ENCODE measurements at regions not wholly inside any gene's neighbourhood (a gene's known extent, or its start where the extent isn't known, plus 50 kb on each side); places are given as distances from the start of the nearest gene placed in this dataset.

- no peaks in the 10 kb centered on the region for H3K79me2 ChIP-seq
- TF ChIP-seq CTCF (IDR thresholded peaks at IDR 0.05; ENCODE audit: poor library complexity) = no peak
- H3K4me3 ChIP-seq = no peak overlapping the region
- H3K36me3 ChIP-seq (replicated peaks; ENCODE audit: insufficient read depth, low read depth) = no peaks in the 10 kb centered on the region
- no peaks in the 10 kb centered on the region for H3K9me3 ChIP-seq (ENCODE audit: low read depth)
- no peaks in the 10 kb centered on the region for H3K9me2 ChIP-seq (replicated peaks; ENCODE audit: insufficient read depth)
- no peak for DNase-seq (ENCODE audit: low spot score)
- H2AFZ ChIP-seq = no peak overlapping the region
- H3K27ac ChIP-seq = peak overlapping the region; percentile 4
- WGBS (ENCODE audit: low lambda C conversion rate, missing lambda C conversion rate) = 87% methylated on average over 2 of the region's 2 CpGs
- H3K27me3 ChIP-seq = no peaks in the 10 kb centered on the region
- H4K20me1 ChIP-seq (ENCODE audit: insufficient read depth, poor library complexity, severe bottlenecking) = no peaks in the 10 kb centered on the region
- no peak overlapping the region for H3K4me2 ChIP-seq
- peaks cover 12% of the 10 kb centered on the region for H3K4me1 ChIP-seq (ENCODE audit: insufficient read depth)
These were observed 828.6 kb upstream of the CITED2 start for GRCh38 chr6:140202964-140203515.

GRCh38 chr6:140201787-140202458 is 827.5 kb upstream of the CITED2 start:
- Histone ChIP-seq H3K4me3 (no peak overlapping the region), H3K27ac (no peak overlapping the region), H4K20me1 (ENCODE audit: insufficient read depth, poor library complexity, severe bottlenecking) (no peaks in the 10 kb centered on the region), H3K4me1 (ENCODE audit: insufficient read depth) (peaks cover 12% of the 10 kb centered on the region), H3K36me3 (replicated peaks; ENCODE audit: insufficient read depth, low read depth) (no peaks in the 10 kb centered on the region), H3K9me3 (ENCODE audit: low read depth) (no peaks in the 10 kb centered on the region), H3K4me2 (no peak overlapping the region), H3K79me2 (no peaks in the 10 kb centered on the region), H3K27me3 (no peaks in the 10 kb centered on the region), H2AFZ (no peak overlapping the region), H3K9me2 (replicated peaks; ENCODE audit: insufficient read depth) (no peaks in the 10 kb centered on the region)
- TF ChIP-seq CTCF (IDR thresholded peaks at IDR 0.05; ENCODE audit: poor library complexity) (no peak), EZH2phosphoT487 (IDR thresholded peaks at IDR 0.05; ENCODE audit: low read depth, severe bottlenecking, unreplicated experiment) (no peak), EZH2 (IDR thresholded peaks at IDR 0.05; ENCODE audit: borderline replicate concordance) (no peak)
- no peak for DNase-seq (ENCODE audit: low spot score)
- WGBS (ENCODE audit: low lambda C conversion rate, missing lambda C conversion rate) = 97% methylated on average over 1 of the region's 1 CpG

- H3K4me3 ChIP-seq = no peak overlapping the region
- H3K4me2 ChIP-seq = no peak overlapping the region
- DNase-seq (ENCODE audit: low spot score) = no peak
- no peak overlapping the region for H2AFZ ChIP-seq
- H3K79me2 ChIP-seq = no peaks in the 10 kb centered on the region
- 100% methylated on average over 2 of the region's 2 CpGs for WGBS (ENCODE audit: low lambda C conversion rate, missing lambda C conversion rate)
- no peaks in the 10 kb centered on the region for H3K4me1 ChIP-seq (ENCODE audit: insufficient read depth)
- no peaks in the 10 kb centered on the region for H3K9me2 ChIP-seq (replicated peaks; ENCODE audit: insufficient read depth)
- H3K36me3 ChIP-seq (replicated peaks; ENCODE audit: insufficient read depth, low read depth) = no peaks in the 10 kb centered on the region
- H3K9me3 ChIP-seq (ENCODE audit: low read depth) = peaks cover 9% of the 10 kb centered on the region
- H3K27ac ChIP-seq = no peak overlapping the region
- TF ChIP-seq EZH2 (IDR thresholded peaks at IDR 0.05; ENCODE audit: borderline replicate concordance) (no peak), EZH2phosphoT487 (IDR thresholded peaks at IDR 0.05; ENCODE audit: low read depth, severe bottlenecking, unreplicated experiment) (no peak), CTCF (IDR thresholded peaks at IDR 0.05; ENCODE audit: poor library complexity) (no peak)
- H3K27me3 ChIP-seq = no peaks in the 10 kb centered on the region
- H4K20me1 ChIP-seq (ENCODE audit: insufficient read depth, poor library complexity, severe bottlenecking) = no peaks in the 10 kb centered on the region
These were observed 818.8 kb upstream of the CITED2 start for GRCh38 chr6:140193269-140193668.

Measured in hepatocyte (in vitro differentiated cells).